AG20443 (cell line): ENCODE measurements at regions not wholly inside any gene's neighbourhood (a gene's known extent, or its start where the extent isn't known, plus 50 kb on each side); places are given as distances from the start of the nearest gene placed in this dataset.
A peak's percentile ranks its signal among the peaks of the same experiment; 100 is the strongest.
"Not testable (repeated sequence)": the region's sequence is repeated elsewhere in the genome, so short reads cannot be mapped to it uniquely, and the experiment has no call there.

ENCODE experiments used
- DNase-seq: peaks from one replicate; pipeline ENCODE4 v3.0.0; 2012; ENCODE audit warnings: low spot score, mixed read lengths

DNA sequence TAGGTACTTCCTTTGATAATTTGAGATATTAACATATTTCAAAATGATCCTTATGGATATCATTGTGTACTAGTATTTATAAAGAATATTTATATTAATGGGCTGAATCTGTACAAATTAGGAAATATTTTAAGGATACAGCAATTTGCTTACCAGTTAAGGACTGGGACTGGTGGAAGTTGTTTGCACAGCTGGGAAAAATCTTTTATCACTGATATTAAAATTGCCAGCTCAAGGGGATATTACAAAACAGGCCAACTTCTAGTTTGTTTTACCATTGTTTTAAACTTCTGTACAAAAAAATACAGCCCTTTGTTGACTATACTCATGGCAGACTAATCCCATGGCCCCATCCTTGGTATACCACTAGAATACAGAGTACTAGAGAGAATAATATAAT lies 133.2 kb upstream of the DDHD1 start:
- DNase-seq, result no peak

DNA sequence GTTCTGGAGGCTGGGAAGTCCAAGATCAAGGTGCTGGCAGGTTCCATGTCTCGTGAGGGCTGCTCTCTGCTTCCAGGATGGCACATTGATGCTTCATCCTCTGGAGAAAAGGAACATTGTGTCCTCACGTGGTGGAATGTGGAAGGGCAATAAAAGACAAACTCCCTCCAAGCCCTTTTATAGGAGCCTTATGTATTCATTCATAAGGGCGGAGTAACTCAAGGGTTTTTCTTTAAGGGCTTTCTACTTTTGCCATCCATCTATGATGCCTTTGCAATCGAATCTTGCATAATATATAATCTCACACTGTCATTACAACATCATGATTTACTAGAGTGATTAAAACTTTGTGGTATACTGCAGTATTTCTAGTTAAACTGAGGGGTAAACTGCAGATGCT lies 132.7 kb upstream of the DDHD1 start:
- DNase-seq, result no peak

DNA sequence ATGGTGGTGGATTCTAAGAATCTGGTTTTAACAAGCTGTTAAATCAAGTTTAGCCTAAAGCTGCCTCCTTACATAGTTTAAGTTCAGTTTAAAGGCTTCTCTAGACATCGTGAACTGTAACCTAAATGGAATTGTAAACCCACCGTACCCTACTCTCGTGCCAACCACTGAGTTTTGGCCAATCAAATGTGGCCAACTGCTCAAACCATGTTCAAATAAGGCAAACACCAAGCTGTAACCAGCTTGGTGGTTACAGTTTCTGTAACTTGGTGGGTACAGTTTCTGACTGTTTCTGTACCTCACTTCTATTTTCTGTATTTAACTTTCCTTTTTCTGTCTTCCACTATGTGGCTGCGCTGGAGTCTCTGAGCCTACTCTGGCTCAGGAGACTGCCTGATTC lies 131.9 kb upstream of the DDHD1 start:
- no peak for DNase-seq

DNA sequence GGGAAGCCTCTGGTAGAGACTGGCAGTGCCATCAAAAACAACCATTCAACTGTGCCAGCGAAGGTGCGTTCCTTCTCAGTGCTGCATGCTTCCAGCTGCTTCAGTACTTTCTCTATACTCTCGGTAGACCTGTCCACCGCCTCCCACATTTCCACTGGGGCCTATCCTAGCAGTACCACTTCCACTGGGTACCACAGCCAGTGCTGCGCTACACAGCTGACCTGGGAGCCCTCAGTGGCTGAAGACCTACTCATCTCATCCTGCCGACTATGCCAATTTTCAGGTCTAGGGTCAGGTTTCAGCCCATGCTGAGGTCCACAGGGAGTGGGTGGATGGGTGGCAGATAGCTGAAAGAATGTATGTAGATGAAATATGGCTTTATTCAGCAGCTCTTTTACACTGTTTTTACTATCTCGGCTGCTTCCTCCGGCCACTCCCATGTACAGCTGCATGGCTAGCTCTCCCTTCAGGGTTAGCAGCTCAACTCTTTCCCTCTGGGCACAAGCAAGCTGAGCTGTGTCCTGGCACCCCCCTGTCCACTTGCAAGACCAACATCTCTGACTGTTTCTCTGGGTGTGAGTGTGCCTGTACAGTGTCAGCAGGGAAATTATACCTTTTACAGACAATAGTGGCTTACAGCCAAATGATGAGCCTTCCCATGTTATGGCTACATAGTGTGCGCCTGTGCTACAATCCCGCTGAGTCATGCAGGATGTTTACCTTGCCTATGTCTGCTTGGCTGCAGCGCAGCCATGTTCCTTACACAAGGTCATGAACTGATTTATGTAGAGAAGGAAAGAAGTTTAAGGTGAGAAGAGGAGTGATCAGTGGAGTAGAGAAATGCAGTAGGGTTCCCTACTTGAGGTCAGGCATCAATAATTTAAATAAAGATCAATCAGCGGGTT lies 125.7 kb upstream of the DDHD1 start:
- no peak for DNase-seq

DNA sequence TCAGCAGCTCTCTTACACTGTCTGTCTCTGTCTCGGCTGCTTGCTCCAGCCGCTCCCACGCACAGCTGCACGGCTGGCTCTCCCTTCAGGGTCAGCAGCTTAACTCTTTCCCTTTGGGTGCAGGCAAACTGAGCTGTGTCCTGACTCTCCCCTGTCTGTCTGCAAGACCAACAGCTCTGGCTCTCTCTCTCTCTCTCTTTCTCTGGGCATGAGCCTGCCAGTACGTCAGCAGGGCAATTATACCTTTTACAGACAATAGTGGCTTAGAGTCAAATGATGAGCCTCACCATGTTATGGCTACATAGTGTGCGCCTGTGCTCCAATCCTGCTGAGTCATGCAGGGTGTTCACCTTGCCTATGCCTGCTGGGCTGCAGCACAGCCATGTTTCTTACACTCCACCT lies 120.5 kb upstream of the DDHD1 start:
- DNase-seq, result no peak

DNA sequence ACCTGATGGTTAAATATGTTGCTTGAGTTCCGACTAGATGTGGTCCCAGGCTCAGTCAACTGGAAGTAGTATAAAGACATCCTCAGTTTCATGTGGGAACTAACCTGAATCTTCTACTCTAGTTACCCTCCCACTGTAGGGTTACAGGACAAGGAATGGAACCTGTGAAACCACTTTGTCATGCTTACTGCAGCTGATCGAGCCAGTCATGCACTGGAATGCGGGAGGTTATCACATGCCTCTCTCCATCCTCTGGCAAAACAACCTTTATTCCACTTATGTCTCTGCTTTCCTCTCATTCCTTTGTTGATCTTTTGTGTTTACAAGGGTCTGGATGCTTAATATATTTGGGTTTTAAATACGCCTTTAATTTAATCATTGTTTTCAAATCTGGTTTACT lies 111.9 kb upstream of the DDHD1 start:
- DNase-seq, result no peak

DNA sequence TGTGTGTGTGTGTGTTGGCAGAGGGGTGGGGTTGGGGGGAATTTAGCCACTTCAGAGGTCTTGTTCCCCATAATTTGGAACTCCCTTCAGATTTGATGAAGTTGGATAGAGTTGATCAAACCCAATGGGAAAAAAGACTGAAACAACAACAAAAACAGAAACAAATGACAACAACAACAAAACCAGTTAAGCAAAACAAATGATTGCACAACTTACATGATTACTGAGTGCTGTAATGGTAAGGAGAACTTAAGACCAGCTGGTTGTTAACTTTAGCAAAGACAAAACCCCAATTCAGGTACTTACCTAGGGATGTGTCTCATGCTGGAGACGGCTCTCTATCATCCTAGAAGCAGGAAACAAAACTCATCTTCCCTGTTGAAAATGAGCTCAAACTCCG lies 107.8 kb upstream of the DDHD1 start:
- no peak for DNase-seq

DNA sequence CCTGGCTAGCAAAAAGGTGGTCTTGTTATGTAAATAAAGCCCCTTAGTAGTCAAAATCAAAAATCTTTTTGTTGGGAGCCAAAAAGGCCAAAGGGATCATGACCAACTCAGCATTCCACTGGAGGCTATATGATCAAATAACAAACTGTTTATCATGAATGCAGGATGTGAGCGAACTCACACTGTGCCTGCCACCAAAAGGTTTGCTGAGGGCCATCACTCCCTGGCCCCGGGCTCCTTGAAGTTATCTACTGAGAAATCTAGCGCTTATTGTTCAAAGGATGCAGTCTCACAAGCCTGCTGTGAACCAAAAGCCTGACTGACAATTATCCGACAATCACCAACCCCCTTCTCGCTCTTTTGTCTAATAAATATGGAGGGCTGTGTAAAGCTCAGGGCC lies 107.2 kb upstream of the DDHD1 start:
- DNase-seq, result no peak

DNA sequence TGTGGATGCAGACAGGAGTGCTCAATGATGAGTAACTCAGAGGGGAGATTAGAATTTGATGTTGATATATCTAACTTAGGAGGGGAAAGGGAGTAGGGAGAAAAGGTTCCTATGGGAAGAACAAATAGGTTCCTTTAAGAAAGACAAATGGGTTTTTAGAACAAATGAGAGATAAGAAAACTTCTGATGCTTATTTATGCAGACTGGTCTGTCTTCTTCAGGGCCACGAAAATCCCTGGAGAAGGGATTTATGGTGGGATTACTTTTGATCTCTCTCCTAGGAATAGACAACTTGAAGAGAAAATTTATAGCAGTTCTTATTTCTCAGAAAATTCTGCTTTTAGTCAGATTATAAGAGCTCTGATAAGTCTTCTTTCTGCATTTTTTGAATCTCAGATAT lies 99.0 kb upstream of the DDHD1 start:
- no peak for DNase-seq

DNA sequence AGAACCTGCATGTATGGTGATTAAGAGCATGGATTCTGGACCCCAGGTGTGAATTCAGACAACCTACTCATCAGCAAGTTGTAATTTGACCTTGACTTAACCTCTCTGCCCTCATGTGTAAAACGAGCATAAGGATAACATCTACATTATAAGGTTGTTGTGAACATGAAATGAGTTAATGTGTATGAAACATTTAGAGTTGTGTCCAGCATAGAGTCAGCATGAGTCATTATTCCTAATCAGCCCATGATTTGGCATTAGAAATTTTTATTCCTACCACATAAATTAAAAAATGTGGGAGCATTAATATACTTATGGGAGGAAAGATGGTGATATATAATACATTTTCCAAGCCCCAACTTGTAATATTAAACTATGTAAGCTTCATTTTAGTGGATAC lies 95.9 kb upstream of the DDHD1 start:
- DNase-seq, result no peak

DNA sequence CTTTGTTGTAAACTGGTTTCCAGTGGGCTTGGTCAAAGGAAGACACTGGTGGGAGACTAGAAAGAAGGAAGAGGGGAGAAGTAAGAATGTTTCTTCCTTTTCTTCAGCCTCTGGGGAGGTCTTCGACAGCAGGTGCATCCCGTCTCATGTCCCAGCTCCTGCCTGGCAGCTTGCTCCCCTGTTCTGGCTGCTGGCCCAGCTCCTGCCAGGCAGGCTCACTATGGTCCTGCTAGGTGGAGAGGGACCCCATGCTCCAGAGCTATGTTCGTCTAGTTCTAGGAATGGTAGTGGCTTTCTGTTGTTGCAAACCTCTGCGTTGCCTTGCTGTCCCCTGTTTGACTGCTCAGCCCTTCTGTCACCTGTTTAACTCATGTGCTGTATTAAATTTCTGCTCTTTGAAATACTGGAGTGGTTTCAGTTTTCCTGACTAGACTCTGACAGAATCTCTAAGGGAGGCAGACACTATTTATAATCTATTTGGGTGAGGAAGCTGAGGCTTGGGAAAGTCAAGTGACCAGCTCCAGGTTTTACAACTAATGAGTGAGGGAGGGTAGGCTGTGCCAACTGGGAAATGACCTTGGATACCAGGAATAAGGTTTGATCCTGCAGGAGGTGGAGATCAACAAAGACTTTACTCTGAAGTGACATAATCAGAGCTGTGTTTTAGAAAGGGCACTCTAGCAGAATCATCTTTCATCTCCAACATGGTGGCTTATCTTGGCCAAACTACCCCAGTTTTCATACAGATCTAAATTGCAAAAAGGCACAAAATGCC lies 94.7 kb upstream of the DDHD1 start:
- DNase-seq, result no peak

DNA sequence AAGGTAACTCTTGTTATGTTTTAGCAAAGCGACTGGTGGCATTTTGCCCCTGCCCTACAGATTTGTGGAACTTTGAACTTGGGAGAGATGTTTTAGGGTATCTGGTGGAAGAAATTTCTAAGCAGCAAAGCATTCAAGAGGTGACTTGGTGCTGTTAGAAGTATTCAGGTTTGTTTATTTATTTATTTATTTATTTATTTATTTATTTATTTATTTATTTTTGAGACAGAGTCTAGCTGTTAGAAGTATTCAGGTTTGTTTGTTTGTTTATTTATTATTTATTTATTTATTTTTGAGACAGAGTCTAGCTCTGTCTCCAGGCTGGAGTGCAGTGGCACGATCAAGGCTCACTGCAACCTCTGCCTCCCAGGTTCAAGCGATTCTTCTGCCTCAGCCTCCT lies 89.8 kb upstream of the DDHD1 start:
- DNase-seq, result not testable (repeated sequence)

DNA sequence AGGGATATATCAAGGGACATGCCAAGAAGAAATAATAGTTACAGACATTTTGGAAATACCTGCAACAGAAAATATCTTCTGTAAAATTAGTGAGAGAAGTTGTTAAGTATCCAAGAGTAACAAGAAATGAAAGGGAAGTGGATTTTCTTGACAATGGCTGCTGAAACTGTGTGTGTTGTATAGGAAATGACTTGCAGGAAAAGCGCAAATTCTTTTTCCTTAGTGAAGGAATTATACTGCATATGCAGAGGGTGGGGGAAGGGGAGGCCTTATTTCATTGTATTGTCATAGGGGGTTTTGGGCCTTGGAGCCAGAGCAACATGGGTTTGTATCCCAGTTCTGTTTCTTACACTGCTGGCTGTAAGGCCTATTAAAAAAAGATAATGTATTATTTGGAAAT lies 84.4 kb upstream of the DDHD1 start:
- DNase-seq, result no peak

DNA sequence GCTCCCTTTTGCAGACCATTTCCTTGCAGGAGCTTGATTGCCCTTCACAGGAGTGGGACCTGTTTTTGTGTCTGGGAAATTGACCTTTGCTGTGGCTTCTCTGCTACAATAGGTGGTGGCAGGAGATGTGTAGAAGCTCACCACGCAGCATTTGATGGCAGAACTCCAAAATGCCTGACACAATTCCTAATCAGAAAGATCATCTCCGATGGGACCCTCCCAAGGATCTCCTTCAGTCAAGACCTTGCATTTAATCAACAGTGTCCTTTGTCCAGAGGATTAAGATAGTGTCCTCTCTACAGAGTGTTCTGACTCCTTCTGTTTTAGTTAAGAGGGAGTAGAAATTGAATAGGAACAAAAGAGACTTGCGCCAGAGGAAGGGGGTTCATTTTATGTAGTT lies 83.6 kb upstream of the DDHD1 start:
- no peak for DNase-seq

DNA sequence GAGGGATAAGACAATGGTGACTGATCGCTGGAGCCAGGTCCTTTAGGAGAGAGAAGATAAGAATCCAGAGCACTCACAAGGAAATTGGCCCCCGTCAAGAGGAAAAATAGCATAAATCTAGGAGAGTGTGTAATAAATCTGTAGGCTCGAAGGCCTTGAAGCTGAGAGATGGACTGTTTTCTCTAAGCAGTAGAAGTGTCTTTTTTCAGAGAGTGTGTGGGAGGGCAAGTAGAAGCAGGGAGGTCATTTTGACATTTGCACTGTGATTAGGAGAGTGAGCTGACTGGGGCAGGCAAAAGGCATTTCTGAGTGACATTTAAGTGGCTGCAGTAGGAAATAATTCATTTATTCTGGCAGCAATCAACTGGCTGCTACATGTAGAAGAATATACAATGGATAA lies 78.0 kb upstream of the DDHD1 start:
- DNase-seq, result no peak

DNA sequence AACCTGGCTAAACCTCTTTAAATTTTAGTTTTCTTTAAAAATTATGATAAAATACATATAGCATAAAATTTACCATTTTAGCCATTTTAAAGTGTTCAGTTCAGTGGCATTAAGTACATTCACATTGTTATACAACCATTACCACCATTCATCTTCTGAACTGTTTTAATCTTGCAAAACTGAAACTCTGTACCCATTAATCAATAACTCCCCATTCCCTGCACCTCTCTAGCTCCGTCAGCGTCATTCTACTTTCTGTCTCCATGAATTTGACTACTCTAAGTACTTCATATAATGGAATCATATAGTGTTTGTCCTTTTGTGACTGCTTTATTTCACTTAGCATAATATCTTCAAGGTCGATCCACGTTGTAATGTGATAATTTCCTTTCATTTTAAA lies 75.8 kb upstream of the DDHD1 start:
- DNase-seq, result no peak

DNA sequence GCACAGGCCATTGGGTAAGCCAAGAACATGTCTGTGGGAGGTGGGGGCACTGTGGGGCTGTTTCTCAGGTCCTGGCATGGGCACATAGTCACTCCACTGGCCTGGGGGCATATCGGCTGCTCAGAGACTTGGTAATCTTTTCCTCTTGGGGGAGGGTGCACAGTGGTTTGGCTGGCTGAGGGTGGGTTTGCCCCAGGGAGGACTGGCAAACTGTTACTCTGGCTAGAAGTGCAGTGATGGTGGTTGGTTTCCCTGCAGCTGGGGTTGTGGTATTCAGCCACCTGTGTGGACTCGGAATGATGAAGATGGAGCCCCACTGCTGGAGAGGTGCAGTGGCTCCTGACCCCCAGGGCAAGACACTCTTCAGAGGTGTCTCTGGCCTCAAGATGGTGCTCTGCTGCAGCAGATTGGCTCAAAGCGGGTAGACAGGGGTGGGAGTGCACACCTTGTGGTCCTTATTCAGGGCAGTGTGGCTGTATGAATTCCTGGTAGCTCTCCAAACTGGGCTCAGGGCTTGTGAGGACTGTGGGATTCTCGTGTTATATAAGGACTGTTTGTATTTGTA lies 74.1 kb upstream of the DDHD1 start:
- no peak for DNase-seq

DNA sequence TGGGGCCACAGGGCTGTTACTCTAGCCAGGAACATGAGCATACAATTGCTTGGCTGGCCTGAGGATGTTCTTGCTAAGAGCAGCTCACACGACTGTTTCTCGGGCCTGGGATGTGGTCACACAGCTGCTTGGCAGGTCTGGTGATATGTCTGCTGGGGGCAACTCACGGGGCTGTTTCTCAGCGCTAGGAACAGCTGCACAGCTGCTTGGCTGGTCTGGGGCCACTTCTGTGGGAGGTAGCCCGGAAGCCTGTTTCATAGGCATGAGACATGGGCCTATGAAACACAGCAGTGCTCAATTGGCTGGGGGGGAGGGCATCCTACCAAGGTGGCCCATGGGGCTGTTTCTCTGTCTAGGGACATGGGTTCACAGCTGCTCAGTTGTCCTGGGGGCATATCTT lies 73.4 kb upstream of the DDHD1 start:
- DNase-seq, result no peak

DNA sequence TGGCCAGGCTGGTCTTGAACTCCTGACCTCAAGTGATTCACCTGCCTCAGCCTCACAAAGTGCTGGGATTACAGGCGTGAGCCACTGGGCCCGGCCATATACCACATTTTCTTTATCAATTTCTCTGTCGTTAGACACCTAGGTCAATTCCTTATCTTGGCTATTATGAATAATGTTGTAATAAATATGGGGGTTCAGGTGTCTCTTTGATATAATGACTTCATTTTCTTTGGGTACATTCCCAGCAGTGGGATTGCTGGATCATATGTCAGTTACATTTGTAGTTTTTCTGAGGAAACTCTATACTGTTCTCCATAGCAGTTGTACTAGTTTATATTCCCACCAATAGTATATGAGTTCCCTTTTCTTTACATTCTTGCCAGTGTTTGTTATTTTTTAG lies 67.8 kb upstream of the DDHD1 start:
- DNase-seq, result no peak

DNA sequence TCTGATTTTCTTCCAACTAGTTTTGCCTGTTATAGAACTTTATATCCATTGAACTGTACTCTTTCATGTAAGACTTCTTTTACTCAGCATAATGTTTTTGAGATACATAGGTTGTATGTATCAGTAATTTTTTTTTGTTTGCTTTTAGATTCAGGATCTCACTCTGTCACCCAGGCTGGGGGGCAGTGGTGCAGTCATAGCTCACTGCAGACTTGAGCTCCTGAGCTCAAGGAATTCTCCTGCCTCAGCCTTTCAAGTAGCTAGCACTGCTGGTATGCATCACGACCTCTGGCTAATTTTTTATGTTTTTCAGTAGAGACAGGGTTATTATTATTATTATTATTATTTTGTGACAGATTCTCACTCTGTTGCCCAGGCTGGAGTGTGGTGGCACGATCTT lies 65.0 kb upstream of the DDHD1 start:
- no peak for DNase-seq

DNA sequence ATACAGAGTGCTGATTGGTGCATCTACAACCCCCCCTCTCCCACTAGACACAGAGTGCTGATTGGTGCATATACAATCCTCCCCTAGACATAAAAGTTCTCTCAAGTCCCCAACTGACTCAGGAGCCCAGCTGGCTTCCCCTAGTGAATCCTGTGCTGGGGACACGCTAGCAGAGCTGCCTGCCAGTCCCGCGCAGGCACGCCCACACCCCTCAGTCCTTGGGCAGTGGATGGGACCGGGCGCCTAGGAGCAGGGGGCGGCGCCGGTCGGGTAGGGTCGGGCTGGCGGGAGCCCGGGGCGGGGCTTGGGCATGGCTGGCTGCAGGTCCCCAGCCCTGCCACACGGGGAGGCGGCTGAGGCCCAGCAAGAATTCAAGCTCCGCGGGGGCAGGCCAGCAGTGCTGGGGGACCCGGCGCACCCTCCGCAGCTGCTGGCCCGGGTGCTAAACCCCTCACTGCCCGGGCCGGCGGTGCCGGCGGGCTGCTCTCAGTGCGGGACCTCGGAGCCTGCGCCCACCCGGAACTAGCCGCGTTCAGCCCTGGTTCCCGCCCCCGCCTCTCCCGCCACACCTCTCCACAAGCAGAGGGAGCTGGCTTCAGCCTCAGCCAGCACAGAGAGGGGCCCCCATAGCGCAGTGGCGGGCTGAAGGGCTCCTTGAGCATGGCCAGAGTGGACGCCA lies 64.3 kb upstream of the DDHD1 start:
- DNase-seq, result peak; percentile 83

DNA sequence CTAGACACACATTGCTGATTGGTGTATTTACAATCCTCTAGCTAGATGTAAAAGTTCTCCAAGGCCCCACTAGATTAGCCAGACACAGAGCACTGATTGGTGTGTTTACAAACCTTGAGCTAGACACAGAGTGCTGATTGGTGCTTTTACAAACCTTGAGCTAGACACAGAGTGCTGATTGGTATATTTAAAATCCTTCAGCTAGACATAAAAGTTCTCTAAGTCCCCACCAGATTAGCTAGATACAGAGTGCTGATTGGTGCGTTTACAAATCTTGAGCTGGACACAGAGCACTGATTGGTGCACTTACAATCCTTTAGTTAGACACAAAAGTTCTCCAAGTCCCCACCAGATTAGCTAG lies 63.8 kb upstream of the DDHD1 start:
- not testable (repeated sequence) for DNase-seq

DNA sequence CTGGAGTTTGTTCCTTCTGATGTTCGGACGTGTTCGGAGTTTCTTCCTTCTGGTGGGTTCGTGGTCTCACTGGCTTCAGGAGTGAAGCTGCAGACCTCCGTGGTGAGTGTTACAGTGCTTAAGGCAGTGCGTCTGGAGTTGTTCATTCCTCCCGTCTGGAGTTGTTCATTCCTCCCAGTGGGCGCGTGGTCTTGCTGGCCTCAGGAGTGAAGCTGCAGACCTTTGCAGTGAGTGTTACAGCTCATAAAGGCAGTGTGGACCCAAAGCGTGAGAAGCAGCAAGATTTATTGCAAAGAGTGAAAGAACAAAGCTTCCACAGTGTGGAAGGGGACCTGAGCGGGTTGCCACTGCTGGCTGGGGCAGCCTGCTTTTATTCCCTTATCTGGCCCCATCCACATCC lies 63.4 kb upstream of the DDHD1 start:
- DNase-seq, result not testable (repeated sequence)
